Endometrium (tissue), 2 donors: ENCODE measurements at regions not wholly inside any gene's neighbourhood (a gene's known extent, or its start where the extent isn't known, plus 50 kb on each side); places are given as distances from the start of the nearest gene placed in this dataset.

Source experiments
- FAIRE-seq: peaks from 2 replicates; lab custom pipeline; 2012; peaks lifted over from hg19 to GRCh38; lab: Jason Lieb, UNC
- donor health status: control.
- donor health status: control.

DNA sequence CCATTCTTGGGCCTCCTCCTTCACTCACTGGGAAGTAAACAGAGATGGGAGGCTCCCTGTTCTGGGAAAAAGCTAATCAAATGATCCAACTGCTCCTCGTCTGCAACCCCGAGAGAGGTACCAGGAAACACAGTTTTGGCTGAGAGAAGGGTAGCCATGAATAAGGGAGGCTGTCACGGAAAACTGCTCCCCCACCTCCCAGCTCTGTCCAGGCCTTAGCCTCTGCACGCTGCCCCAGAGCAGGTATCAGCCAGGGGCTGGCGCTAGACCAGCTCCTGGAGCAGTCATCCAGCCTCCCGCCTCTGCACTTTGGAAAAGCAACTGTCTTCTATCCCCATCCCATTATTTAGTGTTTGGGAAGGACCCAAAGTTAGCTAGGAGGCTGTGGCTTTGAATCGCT is 266.1 kb downstream of the NDUFS4 start:
- FAIRE-seq: no peak

DNA sequence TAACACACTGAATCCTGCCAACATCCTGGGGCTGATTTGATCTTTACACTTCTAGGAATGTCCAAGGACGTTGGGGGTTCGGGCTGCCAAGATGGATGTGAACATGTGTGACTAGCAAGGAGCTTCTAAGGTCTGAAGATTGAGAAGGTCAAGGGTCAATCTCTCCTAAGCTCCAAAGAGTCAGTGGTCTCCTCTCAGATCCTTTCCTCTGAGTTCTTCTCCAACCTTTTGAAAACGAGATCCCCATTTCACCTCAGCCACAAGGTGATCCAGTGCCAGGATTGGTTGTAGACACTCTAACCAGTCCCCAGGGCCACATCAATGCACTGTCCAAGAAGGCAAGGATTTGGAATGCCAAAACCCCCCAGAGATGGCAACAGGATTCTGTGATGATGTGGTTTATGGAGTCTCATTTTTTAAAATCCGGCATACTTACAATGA is 266.8 kb downstream of the NDUFS4 start:
- no peak for FAIRE-seq

DNA sequence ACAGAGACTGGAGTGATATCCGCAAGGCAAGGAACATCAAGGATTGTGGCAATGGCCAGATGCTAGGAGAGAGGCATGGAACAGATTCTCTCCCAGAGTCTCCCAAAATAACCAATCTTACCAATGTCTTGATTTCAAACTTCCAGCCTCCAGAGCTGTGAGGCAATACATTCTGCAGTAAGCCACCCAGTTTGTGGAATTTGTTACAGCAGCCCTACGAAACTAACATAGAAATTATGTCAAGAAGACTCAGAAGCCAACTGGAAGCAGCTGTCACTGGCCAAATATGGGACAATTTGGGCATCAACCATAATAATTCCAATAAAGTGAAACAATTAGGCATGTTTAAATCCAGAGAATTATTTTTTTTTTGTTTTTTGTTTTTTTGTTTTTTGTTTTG is 271.1 kb downstream of the NDUFS4 start:
- no peak for FAIRE-seq
